Uterus (tissue), 2 donors: ENCODE measurements at regions not wholly inside any gene's neighbourhood (a gene's known extent, or its start where the extent isn't known, plus 50 kb on each side); places are given as distances from the start of the nearest gene placed in this dataset.

Experiments used
- POLR2A ChIP-seq, 2 donors: fragments of 450-650 bp; IDR thresholded peaks; one replicate each; pipeline ENCODE4 v1.6.1; 2016; ENCODE audit warnings: antibody characterized with exemption in 2 of 2, mild to moderate bottlenecking in 1 of 2, moderate library complexity in 1 of 2
- TF ChIP-seq, protein P1 (sequence below), 4 experiments: fragments of 200-600 bp in 2 of 4; fragments of 450-650 bp in 2 of 4; sonication (generic) in 2 of 4; IDR thresholded peaks; one replicate each; pipeline ENCODE4 v1.5.1; 2016 to 2019; ENCODE audit warnings: antibody characterized with exemption in 4 of 4, mild to moderate bottlenecking in 2 of 4, moderate library complexity in 1 of 4

- no peak for TF ChIP-seq POLR2A (IDR thresholded peaks at IDR 0.05)
- TF ChIP-seq, protein P1, sequence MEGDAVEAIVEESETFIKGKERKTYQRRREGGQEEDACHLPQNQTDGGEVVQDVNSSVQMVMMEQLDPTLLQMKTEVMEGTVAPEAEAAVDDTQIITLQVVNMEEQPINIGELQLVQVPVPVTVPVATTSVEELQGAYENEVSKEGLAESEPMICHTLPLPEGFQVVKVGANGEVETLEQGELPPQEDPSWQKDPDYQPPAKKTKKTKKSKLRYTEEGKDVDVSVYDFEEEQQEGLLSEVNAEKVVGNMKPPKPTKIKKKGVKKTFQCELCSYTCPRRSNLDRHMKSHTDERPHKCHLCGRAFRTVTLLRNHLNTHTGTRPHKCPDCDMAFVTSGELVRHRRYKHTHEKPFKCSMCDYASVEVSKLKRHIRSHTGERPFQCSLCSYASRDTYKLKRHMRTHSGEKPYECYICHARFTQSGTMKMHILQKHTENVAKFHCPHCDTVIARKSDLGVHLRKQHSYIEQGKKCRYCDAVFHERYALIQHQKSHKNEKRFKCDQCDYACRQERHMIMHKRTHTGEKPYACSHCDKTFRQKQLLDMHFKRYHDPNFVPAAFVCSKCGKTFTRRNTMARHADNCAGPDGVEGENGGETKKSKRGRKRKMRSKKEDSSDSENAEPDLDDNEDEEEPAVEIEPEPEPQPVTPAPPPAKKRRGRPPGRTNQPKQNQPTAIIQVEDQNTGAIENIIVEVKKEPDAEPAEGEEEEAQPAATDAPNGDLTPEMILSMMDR (IDR thresholded peaks at IDR 0.05) = no peak
Observed at GRCh38 chr5:14089198-14089597, 53.9 kb upstream of the TRIO start.
